Colonic mucosa (tissue), 4 donors: ENCODE measurements at regions not wholly inside any gene's neighbourhood (a gene's known extent, or its start where the extent isn't known, plus 50 kb on each side); places are given as distances from the start of the nearest gene placed in this dataset.

ENCODE experiments used
- DNase-seq: peaks from one replicate; pipeline ENCODE4 v3.0.0-alpha.2; 2020
- H3K27ac ChIP-seq: fragments of 200-600 bp; one replicate; pipeline ENCODE4 v1.8.0; 2021
- H3K27me3 ChIP-seq: fragments of 200-600 bp; one replicate; pipeline ENCODE4 v1.8.0; 2021
- H3K36me3 ChIP-seq: fragments of 200-600 bp; one replicate; pipeline ENCODE4 v1.8.0; 2021
- H3K4me1 ChIP-seq: fragments of 200-600 bp; one replicate; pipeline ENCODE4 v1.8.0; 2021; ENCODE audit warnings: mild to moderate bottlenecking
- H3K4me3 ChIP-seq: fragments of 200-600 bp; one replicate; pipeline ENCODE4 v1.8.0; 2021
- H3K9ac ChIP-seq, 2 donors: one replicate each; pipeline ENCODE4 v1.7.0; 2013; ENCODE audit warnings: control low read depth in 2 of 2, low read depth in 2 of 2, low read length in 2 of 2
- H3K9me3 ChIP-seq: fragments of 200-600 bp; one replicate; pipeline ENCODE4 v1.8.0; 2021
- intact Hi-C: fragments of 100-400 bp; cut with DNase I; formaldehyde crosslinking; loops from one replicate; pipeline ENCODE4 v1.14.1; 2022
- TF ChIP-seq, protein P1 (sequence below): fragments of 200-600 bp; IDR thresholded peaks from one replicate; pipeline ENCODE4 v1.8.0; 2022; ENCODE audit warnings: antibody characterized with exemption, mild to moderate bottlenecking
- donor health status: healthy.
- donor health status: DM: no; HTN: no; CAD: no.
- donor health status: DM: no; HTN: no; CAD: no.

DNA sequence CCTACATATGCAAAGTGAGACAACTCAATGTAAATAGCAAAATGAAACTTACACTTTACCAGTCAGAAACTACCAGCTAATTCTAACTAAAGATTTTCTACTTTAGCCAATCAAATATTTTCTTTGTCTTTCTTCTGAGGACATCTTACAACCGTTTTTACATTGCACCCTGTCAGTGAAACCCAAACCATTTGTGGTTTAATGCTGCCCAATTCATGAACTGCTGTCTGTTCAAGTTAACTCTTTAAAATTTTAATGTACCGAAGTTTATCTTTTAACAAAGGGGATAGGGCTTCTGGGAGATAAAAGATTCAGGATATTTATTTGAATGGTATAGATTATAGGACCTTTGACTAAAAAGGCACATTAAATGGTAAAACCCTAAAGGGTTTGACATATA, 121.3 kb upstream of the HDDC2 start:
- TF ChIP-seq, protein P1, sequence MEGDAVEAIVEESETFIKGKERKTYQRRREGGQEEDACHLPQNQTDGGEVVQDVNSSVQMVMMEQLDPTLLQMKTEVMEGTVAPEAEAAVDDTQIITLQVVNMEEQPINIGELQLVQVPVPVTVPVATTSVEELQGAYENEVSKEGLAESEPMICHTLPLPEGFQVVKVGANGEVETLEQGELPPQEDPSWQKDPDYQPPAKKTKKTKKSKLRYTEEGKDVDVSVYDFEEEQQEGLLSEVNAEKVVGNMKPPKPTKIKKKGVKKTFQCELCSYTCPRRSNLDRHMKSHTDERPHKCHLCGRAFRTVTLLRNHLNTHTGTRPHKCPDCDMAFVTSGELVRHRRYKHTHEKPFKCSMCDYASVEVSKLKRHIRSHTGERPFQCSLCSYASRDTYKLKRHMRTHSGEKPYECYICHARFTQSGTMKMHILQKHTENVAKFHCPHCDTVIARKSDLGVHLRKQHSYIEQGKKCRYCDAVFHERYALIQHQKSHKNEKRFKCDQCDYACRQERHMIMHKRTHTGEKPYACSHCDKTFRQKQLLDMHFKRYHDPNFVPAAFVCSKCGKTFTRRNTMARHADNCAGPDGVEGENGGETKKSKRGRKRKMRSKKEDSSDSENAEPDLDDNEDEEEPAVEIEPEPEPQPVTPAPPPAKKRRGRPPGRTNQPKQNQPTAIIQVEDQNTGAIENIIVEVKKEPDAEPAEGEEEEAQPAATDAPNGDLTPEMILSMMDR = no peak
- Histone ChIP-seq H3K9ac (no peak overlapping the region), H3K36me3 (no peaks in the 10 kb centered on the region), H3K4me3 (no peak overlapping the region), H3K4me1 (no peaks in the 10 kb centered on the region), H3K27ac (no peak overlapping the region), H3K27me3 (peaks cover 3% of the 10 kb centered on the region), H3K9me3 (no peaks in the 10 kb centered on the region)
- no peak for DNase-seq
- intact Hi-C loops = no loop called here

DNA sequence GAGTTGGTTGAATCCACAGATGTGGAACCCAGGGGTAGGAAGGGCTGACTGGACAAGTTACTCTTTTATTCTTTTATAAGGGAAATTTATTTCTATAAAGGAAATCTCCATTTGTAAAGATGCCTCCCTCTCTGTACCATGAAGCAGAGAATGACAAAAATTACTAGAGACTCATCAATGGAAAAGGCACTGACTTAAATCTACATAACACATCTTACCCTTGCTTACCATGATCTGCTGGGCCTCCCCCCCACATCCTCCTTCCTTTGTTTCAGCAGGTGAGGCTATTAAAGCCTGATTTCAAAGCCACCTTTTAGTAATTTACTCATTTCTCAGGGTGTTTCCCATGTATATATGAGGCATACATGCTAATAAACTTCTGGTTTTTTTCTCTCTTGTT, 130.2 kb upstream of the HDDC2 start:
- Histone ChIP-seq H3K9me3 (no peaks in the 10 kb centered on the region), H3K9ac (no peak overlapping the region), H3K4me3 (no peak overlapping the region), H3K27me3 (no peaks in the 10 kb centered on the region), H3K4me1 (no peaks in the 10 kb centered on the region), H3K27ac (no peak overlapping the region), H3K36me3 (no peaks in the 10 kb centered on the region)
- TF ChIP-seq, protein P1 = no peak
- no peak for DNase-seq
- intact Hi-C loops = no loop called here

DNA sequence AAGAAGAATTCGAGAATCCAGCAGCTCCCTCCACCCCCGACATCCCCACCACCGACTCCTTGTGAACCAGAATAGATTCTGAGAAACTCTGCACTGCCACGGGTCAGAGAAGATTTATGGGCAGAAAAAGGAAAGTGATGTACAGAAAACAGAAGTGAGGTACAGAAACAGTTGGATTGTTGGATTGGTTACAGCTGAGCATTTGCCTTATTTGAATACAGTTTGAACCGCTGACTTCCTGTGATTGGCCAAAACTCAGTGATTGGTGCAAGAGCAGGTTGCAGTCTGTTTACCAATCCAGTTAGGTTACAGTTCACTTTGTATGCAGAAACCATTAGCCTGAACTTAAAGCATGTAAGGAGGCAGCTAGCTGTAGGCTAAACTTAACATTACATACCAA, 131.2 kb upstream of the HDDC2 start:
- no peaks in the 10 kb centered on the region for H3K9me3 ChIP-seq
- no peak overlapping the region for H3K27ac ChIP-seq
- intact Hi-C loops = no loop called here
- TF ChIP-seq, protein P1 = no peak
- no peaks in the 10 kb centered on the region for H3K4me1 ChIP-seq
- DNase-seq = no peak
- no peaks in the 10 kb centered on the region for H3K27me3 ChIP-seq
- no peak overlapping the region for H3K4me3 ChIP-seq
- no peaks in the 10 kb centered on the region for H3K36me3 ChIP-seq
- H3K9ac ChIP-seq = no peak overlapping the region

- DNase-seq = no peak
- Histone ChIP-seq H3K9ac (no peak overlapping the region), H3K27ac (no peak overlapping the region), H3K4me3 (no peak overlapping the region), H3K36me3 (no peaks in the 10 kb centered on the region), H3K27me3 (no peaks in the 10 kb centered on the region), H3K9me3 (no peaks in the 10 kb centered on the region), H3K4me1 (no peaks in the 10 kb centered on the region)
- TF ChIP-seq, protein P1 = no peak
- intact Hi-C loops = loop anchor here (2.0 kb wide), 1 partner anchor 22 kb away; no protein-coding TSS in a partner anchor
Measured at GRCh38 chr6:125434760-125435159, 133.0 kb upstream of the HDDC2 start.

GRCh38 chr6:125439512-125439911, 137.7 kb upstream of the HDDC2 start:
- DNase-seq = no peak
- H3K9me3 ChIP-seq = no peaks in the 10 kb centered on the region
- H3K9ac ChIP-seq = no peak overlapping the region
- H3K36me3 ChIP-seq = no peaks in the 10 kb centered on the region
- H3K27ac ChIP-seq = no peak overlapping the region
- H3K4me1 ChIP-seq = no peaks in the 10 kb centered on the region
- intact Hi-C loops = no loop called here
- no peak overlapping the region for H3K4me3 ChIP-seq
- TF ChIP-seq, protein P1 = no peak
- no peaks in the 10 kb centered on the region for H3K27me3 ChIP-seq
